ENCODE measurements at regions not wholly inside any gene's neighbourhood (a gene's known extent, or its start where the extent isn't known, plus 50 kb on each side); places are given as distances from the start of the nearest gene placed in this dataset.
A peak's percentile ranks its signal among the peaks of the same experiment; 100 is the strongest.

DNA sequence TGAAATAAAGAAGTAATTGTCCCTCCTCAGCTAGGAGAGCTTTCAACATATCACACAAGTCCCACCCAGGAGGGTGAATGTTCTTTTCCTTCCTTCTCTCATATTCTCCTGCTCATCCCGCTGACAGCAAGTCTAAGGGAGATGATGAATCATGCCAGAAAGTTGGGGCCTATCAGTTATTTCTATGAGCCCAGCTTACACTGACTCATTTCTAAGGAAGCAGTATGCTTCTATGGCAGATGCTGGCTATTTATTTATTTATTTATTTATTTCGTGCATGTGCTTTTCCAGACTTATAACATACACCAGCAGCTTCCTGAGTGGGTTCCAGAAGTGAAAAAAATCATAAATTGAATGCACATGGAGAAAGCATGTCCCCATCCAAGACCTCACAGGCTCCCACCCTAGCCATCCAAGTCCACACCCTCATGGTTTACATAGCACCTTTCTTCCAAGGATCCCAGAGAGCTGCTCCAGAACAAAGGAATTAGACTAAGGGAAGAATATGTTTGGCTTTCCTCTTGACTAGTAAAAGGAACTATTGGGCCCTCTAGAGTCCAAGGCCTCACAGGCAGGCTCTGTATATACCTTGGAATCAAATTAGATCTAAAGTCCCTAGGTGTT is 1074.2 kb upstream of the ZEB2 start:
- peak; percentile 22 to 31 for DNase-seq

DNA sequence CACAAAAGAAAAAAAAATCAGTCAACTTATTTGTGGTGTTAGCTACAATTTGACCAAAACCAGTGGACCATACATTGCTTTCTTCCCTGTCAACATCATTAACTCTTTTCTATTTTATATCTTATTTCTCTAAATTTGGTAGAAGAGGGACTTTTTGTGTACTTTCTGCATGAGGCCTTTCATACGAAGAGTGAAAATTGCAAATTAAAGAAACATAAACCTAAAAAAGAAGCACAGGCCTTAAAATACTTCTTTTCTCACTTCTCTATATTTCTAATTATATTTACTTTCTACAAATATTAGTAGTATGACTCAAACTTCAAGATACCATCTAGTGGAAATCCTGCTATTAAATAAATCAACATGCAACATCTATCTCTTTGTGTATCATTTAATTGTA is 1073.4 kb upstream of the ZEB2 start:
- no peak for DNase-seq

DNA sequence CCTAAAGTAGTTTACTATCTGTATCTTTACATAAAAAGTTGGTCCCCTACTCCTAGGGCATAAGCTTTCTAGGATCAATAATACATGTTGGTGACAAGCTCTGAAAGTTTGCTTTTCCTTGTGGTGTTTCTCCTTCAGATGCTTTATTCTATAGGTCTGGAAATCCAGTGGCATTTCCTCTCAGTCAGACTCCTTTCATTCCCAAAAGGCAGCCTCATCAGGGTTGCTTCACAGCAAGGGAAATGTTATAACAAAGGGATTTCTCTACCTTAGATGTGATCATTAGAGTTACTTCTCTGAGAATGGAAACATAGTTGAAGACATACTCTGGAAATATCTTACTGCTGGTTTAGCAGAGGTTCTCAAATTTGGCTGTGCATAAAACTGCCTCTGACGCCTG is 1072.4 kb upstream of the ZEB2 start:
- DNase-seq: no peak

DNA sequence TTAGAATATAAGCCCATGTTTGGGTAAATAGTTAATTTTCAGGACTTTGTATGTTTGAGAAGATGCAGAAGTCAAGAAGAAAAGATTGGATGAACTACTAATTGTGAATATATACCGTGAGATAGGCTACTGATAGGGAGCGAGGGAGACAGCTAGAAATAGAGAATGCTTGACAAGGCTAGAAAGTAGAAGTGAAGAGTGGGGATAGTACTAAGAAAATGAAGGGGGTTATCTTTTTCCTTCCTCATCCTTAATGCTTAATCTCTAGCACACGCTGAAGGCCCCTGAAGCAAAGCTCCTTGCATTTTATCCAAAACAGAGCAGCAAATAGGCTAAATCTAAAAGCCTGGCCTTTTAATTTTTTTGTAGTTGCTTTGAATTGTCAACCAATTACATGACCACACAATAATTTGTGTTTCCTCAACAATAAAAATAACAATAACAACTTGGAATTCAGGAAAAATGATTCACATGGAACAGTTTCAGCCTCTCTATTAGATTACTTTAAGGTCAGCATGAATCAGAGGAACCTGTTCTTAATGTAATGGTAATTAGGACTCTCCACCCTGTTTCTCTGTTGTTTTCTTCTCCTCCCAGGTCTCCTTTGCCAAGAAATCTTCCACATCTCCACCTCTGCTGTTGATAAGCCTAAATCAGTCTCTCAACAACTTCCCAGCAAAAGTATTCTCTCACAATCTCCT is 1071.3 kb upstream of the ZEB2 start:
- no peak for DNase-seq

DNA sequence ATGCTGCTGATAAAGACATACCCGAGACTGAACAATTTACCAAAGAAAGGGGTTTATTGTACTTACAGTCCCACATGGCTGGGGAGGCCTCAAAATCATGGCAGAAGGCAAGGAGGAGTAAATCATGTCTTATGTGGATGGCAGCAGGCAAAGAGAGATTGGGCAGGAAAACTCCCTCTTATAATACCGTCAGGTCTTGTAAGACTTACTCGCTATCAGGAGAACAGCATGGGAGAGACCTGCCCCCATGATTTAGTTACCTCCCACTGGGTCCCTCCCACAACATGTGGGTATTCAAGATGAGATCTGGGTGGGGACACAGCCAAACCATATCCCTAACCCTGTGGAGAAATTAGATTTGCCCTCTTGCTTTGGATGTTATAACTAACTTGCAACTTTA is 1068.0 kb upstream of the ZEB2 start:
- DNase-seq: no peak

DNA sequence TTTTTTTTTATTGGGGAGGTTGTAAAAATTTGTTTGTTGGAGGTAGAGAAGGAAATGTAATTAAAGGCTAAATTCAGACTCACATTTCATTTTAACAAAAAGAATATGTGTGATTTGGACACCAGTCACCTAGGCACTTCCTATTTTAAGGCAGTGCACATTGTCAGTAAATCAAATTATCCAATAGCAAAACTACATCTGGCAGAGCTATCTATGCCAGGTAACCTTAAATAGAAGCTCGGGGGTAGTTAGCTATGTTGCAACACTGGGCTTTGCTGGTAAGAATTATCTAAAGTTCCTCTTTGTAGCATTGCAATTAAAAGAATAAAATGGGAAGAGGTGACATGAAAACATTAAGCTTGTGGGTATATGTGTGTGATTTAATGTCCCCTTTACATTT is 1064.4 kb upstream of the ZEB2 start:
- DNase-seq: peak; percentile 26 to 29

DNA sequence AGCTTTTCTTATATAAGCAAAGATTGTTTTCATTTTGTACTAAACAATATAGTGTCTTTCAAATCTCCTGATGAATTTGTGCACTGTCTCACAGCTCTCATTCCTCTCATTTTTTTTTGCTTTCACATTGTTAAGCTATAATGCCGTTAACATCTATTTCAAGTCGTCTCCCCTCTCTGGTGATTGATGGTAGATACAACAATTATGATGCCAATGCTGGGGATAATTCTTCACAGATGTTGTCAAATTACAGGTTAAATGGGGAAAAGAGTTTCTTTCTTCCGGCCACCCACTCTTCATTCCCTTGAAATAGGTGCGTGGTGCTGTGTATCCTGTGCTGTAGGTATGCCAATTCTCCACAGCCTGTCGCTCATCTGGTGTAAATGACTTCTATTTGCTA is 1053.7 kb upstream of the ZEB2 start:
- no peak for DNase-seq

DNA sequence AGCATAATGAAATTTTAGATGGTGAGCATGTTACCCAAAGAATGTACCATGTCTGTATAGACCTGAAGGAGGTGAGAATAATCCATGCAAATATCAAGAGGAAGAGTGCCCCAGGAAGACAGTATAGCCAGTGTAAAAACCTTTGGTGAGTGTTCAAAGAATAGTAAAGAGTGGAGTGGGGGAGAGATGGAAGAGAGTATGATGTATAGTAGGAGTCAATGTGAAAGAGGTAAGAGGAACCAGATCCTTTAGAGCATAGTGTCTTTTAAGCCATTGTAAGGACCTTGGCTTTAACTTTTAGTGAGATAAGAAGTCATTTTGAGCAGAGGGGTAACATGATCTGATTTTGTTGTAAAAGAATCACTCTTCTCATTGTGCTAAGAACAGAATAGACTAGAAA is 1052.3 kb upstream of the ZEB2 start:
- DNase-seq: no peak

DNA sequence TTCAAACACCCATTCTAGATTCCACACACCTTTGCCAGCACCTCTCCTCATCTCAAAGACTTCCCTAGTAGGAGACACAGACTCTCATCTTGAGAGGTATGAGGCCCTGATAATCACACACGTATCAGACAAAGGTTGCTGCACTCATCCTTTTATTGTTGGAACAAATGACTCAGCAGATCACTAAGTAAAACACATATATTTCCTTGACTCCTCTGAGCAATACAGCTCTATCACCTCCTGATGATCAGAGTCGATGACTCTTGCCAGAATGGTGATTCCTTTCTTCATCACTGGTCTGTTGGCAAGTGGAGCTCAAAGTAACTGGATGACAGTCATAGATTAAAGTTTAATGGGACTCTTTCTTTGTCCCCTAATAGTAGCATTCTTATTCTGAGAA is 1049.2 kb upstream of the ZEB2 start:
- no peak for DNase-seq

DNA sequence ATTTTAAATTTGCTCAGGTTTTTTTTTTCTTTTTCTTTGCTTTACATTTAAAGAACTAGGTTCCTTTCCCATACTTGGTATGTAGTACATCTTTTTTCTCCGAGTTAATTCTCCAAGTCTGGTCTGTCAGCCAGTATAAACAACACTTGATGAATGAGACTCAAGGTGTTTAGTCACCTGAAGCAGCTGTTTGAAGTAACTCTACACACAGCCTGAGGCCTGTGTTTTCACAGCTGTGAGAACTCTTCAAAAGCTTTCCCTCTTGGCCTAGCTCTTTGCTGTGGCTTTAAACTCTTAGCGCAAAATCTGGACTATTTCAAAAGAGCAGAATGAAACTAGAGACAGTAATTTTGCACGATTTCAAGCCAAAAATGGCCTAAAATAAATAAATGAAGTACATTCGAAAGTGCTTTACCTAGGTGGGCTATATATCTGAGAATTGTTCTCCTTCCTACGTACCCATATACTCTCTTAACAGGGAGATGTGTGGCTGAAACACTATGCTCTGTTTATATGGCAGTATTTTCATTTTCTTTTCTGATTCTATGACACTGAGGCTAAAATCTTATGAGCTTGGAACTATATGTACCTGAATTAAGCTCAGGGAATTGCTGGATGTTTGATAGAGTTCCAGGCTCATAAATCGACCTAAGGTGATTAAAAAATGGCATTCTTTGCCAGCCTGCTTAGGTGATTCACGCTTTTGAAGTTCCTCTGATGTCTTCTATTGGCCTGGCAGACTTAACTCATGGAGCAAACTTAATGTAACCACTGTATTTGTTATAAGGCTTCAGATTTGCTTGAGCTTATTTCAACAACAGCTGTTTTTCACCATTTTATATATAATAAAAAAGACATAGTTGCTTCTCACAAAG is 1044.1 kb upstream of the ZEB2 start:
- no peak for DNase-seq

DNA sequence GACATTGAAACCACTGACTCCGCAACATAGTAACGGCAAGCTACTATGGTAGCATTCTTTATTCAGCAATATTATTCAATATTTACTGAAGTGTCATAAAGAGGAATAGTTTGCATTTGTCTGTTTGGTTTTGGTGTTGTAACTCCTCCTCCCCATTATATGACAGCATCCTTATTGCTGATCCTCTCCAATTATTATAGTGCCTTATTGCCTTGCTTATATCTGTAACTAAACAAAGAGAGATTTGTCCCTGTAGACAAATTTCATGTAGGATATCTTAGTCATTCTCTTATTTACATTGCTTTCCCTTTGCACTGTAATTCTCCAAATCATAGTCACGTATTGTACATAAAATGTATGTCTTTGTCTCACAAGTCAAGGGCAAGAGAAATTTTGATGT is 1041.2 kb upstream of the ZEB2 start:
- no peak for DNase-seq

DNA sequence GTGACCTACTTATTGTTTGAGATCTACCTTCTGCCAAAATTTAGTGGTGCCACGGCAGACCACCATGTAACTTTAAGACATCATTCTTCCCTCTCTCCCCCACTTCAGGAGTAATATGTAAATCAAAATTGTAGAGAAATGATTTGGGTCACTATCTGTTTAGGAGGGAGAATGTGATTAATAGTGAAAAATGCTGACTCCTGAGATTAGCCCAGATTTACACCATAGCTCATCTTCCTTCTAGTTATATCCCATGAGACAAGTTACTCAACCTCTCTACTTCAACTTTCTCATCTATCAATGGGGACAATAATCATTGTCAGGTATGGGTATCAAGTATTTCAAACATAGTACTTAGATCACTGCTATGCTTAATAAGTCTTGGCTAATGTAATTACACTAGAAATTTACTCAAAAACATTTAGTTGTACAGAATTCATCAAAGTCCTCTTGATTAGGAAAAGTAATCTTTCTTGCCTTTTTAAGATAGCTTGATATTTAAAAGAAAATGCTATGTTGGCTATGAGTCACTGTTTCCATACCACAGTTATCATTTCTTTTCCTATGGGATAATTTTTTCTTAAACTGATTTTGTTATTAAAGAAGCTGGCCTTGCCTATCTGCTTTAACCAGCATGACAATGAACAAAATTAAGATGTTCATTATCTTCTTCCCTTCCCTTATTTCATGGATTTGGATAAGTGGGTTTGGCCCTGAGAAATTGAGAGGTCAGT is 1038.9 kb upstream of the ZEB2 start:
- no peak for DNase-seq

DNA sequence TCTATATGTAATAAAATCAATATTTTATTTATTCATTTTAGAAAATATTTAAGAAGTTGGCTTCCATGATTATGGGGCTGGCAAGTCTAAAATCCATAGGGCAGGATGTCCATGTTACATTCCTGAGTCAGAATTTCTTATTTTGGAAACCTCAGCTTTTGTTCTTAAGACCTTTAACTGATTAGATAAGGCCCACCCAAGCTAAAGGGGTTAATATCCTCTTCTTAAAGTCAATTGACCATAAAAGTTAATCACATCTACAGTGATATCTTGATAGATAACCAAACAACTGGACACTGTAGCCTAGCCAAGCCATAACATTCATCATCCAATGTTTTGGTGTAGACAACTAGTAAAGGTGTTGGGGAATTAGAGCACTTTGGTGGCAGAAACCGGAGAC is 1035.4 kb upstream of the ZEB2 start:
- DNase-seq: no peak

DNA sequence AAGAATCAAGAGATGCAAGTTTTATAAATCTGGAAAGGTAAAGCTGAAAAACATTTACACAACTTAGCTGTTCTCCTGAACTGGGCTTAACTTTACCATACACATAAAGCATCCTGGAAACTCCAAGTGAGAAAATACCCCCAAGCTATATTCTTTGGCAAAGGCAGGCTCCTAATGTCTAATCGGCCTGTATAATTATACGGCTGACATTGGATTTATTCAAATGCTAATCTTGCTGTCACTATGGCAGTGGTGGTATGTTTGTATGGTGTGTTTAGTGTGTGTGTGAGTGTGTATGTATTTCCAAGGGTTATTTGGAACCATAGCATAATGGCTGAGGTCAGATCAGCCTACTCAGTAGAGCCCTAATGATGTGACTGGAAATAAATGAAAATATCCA is 1031.8 kb upstream of the ZEB2 start:
- DNase-seq: no peak

DNA sequence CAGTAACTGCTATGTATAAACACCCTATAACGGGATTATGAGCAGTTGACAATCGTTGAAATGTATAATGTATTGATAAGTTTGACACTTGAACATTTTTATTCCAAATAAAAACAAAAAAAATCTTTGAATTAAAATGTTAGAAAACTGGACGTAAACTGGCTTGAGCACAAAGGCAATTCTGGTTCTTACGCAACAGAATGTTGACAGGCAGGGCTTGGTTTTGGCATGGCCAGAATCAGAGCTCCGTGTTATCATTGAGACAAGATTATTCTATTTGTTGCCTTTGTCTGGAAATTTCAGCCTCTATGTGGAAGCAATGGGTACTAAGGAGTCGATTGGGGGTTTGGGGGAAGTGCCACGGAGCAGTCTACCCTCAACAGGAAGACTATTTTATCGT is 1028.6 kb upstream of the ZEB2 start:
- DNase-seq: no peak

DNA sequence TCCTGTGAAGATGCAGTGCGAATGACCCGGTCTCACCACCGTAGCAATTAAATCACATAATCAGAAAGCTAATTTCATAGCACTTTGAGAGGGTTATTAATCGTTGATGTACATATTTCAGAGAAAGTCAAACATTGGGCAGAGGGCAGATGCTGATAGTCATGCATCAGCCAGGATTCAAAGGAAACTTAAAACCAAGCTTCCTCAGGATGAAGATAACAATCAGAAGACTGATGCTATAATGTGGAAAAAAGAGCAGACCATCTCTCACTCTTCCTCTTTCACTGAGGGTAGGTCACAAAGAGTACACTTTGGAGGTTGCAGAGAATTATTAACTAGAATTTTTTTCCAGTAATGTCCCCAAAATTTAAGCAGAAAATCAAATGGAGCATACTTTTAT is 1027.7 kb upstream of the ZEB2 start:
- DNase-seq: no peak

DNA sequence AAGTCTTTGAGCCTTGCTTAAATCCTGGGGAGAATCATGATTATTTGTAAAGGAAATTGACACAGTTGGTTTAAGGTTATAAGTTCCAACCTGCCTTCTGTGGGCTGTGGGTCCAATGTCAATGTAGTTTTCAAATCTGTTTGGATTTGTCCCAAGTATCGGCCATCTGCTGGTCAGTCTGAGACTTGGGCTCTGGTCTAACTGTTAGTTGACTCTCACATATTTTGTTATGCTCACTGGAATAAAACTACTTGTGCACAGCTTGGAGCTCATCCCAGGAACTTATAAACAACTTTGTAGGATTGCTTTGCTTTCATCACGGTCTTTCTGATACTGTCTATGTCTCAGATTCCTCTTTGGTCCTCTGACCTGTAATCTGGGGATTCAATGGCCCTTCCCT is 1026.2 kb upstream of the ZEB2 start:
- no peak for DNase-seq

DNA sequence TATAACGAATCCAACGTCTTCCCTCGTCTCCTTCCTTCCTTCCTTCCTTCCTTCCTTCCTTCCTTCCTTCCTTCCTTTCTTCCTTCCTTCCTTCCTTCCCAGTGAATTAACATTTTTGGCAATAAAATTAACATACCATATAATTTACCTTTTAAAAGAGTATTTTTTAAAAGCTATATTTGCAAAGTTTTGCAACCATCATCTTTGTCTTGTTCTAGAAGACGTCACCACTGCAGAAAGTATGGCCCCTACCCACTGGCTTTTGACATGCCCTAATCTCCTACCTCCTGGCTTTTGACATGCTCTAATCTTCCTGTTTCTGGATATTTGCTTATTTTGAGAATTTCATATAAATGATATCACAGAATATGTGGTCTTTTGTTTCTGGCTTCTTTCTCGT is 1023.9 kb upstream of the ZEB2 start:
- no peak for DNase-seq

DNA sequence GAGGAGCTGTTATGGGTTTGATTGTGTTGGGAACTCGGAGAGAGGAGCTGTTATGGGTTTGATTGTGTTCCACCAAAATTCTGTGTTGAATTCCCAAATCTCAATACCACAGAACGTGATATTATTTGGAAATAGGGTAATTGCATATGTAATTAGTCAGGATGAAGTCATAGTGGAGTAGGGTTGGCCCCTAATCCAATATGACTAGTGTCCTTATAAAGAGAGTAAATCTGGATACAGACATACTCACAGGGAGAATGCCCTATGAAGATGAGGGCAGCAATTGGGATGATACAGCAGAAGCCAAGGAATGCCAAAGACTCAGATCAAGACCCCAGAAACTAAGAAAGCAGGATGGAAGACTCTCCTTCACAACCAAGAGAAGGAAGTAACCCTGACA is 1023.2 kb upstream of the ZEB2 start:
- no peak for DNase-seq

DNA sequence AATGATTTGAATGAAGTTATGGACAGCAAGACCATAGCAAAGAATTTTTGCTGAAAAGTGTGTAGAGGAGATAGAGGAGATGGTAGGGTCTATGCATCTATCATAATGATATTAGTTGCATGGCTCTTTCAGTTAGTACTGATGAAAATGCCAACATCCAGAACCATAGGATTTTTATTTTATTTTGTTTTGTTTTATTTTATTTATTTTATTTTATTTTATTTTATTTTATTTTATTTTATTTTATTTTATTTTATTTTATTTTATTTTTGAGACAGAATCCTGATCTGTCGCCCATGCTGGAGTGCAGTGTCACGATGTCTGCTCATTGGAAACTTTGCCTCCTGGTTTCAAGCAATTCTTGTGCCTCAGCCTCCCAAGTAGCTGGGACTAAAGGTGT is 1021.1 kb upstream of the ZEB2 start:
- no peak for DNase-seq

DNA sequence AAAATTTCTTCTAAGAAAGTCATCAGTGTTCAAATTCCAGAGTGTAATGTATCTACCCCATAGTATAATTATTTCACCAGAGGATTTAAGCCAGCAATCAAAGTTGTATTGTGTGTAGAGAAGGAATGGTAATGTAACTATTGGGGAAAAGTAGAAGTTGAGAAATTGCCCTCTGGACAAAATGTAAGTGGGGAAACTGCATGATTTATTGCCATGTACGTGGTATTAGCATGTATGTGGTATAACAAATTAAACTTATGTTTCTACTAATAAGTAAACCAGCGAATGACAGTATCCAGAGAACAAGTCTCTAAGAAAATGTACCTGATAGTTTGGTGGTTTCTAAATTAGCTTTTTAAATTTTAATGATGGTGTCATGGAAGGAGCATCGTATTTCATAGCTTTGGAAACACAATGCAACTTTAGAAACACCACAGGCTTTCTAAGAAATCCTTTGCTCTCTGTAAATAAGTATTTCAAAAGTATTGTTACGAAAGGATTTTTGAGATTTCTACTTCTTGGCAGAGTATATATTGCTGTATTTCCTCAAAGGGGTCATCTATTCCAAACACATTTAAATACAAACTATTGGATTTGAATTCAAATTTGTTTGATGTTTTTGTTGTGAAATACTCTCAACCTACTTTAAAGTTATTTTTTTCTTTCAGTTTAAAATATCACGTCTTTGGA is 1018.9 kb upstream of the ZEB2 start:
- DNase-seq: peak in 1 of 2 donors; percentile 46

DNA sequence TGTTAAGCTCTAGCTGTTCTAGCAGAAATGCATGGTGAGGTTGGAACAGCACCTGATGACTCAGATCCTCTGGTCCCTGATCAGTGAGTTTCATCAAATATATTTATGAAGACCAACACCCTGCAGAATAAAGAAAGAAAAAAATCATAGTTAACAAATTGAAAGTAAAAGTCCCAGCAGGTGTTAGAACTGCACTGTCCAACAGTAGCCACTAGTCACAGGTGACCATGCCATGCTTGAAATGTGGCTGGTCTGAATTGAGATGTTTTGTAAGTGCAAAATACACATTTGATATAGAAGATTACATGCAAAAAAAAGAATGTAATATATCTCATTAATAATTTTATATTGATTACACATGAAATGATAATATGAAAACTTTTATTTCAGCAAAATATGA is 1010.7 kb upstream of the ZEB2 start:
- DNase-seq: no peak

DNA sequence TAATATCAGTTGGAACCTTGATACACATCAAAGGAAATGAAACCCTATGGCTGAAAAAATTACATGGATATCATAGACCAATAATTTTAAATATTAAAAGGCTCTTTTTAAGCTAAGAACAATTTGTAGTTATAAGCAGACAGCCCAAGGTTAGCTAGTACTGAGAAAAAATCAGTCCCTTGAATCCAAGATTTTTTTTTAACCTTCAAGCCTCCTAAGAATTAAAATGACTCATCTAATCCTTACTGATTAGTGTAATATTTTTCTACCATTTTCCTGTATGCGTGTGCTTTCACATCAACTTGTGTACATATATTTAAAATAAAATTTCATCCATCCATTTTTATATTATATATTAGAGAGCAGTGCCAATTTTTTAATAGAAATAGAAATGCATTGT is 1004.9 kb upstream of the ZEB2 start:
- no peak for DNase-seq
